Right forelimb (tissue), 1 donor: ENCODE measurements at regions not wholly inside any gene's neighbourhood (a gene's known extent, or its start where the extent isn't known, plus 50 kb on each side); places are given as distances from the start of the nearest gene placed in this dataset.
"Not testable (repeated sequence)": the region's sequence is repeated elsewhere in the genome, so short reads cannot be mapped to it uniquely, and the experiment has no call there.

ENCODE experiments used
- DNase-seq: peaks from one replicate; pipeline ENCODE4 v3.0.0-alpha.2; 2018

- no peak for DNase-seq
Measured at GRCh38 chr15:35697549-35698299, 151.8 kb upstream of the DPH6 start.

GRCh38 chr15:35698331-35698730 lies 152.4 kb upstream of the DPH6 start:
- DNase-seq: no peak

DNA sequence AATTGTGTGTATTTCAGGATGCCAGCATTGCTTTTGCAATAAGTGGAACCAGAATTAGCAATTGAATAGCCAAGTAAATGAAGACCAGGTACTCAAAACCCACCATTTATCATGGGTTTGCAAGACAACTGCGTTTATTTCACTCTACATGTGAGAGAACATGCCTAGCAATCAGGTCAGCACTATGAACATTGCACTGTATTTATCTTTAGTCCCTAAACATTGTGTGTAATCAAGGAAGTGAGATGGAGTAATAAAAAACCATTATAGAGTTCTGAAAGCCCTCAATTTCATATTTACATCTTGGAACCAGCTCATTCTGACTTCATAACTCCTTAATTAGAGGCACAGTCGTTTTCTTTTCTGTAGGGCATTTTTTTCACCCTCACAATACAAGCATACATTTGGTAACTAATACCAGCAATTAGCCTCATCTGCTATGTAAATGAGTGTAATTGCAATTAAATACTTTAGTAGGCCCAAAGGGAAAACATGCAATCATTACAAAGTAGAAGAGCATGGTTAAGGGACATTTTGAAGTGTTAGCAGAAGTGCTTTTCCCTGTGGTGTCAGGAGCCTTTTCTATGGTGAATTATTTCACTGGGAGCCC lies 153.1 kb upstream of the DPH6 start:
- DNase-seq: no peak

DNA sequence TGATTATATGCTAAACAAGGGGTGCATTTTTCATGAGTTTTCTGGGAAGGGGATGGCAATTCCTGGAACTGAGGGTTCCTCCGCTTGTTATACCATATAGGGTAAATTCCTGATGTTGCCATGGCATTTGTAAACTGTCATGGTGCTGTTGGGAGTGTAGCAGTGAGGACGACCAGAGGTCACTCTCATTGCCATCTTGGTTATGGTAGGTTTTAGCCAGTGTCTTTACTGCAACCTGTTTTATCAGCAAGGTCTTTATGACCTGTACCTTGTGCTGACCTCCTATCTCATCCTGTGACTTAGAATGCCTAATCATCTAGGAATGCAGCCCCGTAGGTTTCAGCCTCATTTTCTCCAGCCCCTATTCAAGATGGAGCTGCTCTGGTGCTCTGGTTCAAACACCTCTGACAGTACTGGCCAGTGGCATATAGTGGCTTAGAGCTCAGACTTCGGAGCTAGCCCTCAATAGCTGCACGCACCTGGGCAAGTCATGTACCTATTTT lies 154.2 kb upstream of the DPH6 start:
- not testable (repeated sequence) for DNase-seq

- DNase-seq: no peak
Measured at GRCh38 chr15:35701402-35702046, 155.6 kb upstream of the DPH6 start.

- no peak for DNase-seq
Measured at GRCh38 chr15:35702946-35703495, 157.1 kb upstream of the DPH6 start.

- DNase-seq: no peak
Measured at GRCh38 chr15:35705030-35705883, 159.3 kb upstream of the DPH6 start.

DNA sequence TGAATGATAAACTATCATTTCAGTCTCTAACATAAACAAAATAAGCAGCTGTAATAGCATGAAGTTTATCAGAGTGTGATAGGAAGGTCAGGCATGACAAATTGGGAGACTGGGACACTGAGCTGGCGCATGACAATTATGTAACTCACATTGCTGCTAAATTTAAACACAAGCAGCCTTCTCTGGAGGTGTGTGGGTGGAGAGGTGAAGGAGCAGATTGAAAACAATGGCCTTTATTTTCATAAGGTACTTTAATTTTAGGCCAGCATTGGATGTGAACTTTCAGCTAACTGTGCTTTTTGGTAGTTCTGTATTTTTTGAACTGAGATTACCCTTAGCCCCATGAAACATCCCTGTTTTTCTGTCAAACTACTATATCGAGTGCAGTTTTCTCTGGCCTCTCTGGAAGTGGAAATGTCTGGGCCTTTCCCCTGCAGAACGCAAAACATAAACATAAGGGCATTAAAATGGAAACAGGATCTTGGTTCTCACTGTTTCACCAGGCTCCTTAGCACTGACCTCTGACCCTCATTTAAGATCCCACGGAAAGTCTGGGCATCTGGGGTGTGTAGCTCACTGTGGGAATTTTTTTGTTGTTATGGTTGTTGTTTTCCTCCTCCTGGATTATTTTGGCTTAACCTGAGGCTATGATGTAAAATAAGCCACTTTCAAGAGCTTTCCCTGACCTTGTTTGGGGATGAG lies 160.1 kb upstream of the DPH6 start:
- DNase-seq: no peak

DNA sequence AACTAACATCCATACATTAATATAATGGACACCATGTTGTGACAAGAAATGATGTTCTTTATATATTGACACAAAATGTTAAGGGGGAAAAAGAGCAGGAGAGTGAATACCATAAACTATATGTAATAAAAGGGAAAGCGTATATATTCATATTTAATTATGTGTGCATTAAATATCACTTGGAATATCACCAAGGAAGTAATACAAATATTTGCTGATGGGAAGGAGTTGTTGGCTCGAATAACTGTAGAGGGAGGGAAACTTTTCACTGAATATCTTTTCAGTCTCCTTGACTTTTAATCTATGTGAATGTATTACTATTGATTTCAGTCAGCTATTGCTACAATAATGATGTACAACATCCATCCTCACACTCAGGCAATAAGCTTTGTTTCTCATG lies 167.0 kb upstream of the DPH6 start:
- no peak for DNase-seq

DNA sequence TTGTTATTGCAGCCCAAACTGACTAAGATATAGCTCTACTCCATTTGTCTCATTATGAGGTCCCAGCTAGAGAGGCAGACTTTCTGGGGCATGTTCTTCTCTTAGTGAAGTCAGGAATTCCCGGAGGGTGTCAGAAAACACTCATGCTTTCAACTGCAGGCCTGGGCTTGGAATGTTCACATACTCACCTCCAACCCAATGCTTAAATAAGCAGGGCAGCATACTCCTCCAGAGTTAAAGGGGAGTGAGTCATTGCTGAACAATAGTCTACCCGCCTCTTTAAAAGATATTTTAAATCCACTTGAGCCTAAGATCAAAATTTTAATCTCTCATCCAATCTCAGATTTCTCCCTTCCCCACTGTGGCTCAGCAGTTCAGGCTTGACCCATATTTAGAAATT lies 167.8 kb upstream of the DPH6 start:
- DNase-seq: no peak

DNA sequence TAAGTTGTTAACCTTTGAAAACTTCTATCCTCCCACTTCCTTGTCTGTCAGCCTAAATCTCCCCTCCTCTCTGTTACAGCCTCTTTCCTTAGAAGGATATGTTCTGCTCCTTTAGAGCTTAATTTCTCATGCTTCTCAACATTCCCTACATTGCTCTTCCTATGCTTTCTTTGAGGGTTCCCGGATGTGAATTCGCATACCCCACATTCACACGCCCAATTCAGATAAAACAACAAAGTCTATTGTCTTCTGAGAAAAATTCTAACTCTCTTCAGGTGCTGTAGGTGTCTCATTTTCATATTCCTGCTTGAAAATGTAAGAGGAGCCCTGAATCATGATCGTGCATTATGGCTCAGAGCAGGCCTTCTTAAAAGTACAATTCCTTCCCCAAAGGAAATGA lies 171.8 kb upstream of the DPH6 start:
- DNase-seq: no peak

DNA sequence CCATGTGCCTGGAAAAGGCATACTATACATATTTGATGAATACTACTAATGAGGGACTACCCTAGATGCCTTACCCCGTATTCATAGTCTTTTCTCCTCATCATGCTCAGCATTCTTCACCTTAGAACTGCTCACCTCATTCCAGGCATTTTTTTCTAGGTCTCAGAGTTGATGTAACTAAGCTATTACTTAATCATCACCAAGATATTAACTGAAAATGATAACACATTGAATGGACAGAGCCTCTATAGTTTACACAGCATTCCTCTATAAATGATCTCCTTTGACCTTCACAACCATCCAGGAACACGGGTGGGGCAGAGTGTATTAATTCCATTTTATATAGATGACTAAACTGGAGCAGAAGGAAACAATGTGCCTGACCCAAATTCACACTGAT lies 174.1 kb upstream of the DPH6 start:
- DNase-seq: no peak

- DNase-seq: no peak
Measured at GRCh38 chr15:35720984-35721383, 175.0 kb upstream of the DPH6 start.

DNA sequence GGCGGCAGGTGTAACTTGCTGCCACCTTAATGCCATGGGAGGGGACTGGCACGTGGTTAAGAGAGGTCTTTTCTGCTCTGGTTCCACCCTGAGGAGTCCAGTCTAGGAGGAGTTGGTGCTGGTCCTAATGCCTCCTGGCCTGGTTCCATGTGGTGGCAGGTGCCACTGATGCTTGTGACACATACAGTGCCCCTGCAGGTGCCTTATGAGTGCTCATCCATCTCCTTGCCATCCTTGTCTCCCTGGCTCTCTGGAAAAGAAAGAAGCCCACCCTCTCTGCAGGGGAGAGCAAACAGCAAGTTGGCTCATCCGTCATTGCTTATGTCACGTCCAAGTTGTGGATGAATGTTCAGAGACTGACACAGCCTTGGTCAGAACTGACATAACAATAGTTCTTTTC lies 175.8 kb upstream of the DPH6 start:
- DNase-seq: no peak

- no peak for DNase-seq
Measured at GRCh38 chr15:35722501-35722900, 176.5 kb upstream of the DPH6 start.

GRCh38 chr15:35723120-35723847 lies 177.3 kb upstream of the DPH6 start:
- no peak for DNase-seq

DNA sequence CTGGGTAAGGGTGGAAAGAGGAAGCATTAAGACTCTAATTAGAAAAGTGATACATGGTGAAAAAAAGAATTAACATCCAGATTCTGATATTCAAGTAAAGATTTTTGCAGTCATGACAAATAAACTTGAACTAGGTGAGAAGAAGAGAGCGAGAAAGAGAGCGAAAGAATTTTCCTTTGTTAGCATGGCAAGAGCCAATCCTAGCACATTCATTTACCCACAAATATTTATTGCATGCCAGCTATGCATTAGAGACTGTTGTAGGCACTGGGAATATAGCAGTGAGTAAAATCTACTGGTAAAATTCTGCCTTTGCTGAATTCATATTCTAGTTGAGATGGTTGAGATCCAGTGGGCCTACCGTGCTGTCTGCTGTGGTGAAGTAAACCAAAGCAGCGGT lies 177.9 kb upstream of the DPH6 start:
- DNase-seq: no peak

DNA sequence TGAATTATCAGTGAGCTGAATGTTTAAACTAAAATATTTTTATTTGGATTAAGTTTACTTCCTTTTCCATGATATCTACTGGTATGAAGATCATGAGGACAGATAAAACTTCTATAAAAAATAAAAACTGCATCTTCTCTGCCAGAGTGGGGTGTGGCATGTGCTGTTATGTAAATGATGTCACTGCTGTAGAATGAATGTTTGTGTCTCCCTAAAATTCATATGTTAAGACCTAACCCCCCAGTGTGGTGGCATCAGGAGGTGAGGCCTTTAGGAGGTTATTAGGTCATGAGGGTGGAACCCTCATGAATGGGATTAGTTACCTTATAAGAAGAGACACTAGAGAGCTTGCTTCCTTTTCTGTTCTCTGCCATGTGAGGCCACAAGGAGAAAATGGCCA lies 178.7 kb upstream of the DPH6 start:
- DNase-seq: no peak

DNA sequence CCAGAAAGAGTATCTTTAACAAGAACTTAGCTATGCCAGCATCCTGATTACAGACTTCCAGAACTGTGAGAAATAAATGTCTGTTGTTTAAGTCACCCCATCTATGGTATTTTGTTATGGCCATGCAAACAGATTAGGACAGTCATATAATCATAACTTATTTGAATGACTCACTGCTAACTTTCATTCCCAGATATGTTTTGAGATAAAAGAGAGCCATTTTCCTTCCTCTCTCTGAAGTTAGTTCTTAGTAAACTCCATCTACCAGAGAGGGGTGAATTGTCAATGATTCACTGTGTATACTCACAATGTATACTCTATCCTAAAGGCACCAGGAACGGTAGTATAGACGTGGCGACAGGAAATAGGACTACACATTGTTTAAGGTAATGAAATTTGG lies 179.4 kb upstream of the DPH6 start:
- DNase-seq: no peak

DNA sequence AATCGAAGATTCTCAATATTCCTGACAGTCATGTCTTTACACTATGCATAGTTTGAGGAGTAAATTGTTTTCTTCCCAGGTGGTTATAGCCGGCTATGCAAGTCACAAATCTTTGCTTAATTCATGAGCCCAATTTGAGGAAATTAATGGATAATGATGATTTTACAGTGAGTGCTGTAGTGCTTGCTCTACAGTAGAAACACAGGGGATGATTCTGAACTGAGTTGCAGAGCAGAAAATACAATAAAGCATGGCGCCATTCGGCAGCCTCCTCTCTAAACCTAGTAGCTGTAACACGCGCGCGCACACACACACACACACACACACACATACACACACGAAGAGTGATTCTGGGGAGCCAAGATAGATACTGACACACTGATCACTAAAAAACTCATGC lies 181.7 kb upstream of the DPH6 start:
- no peak for DNase-seq

- DNase-seq: no peak
Measured at GRCh38 chr15:35728219-35728940, 182.4 kb upstream of the DPH6 start.
